Right lobe of liver (tissue), 6 donors: ENCODE measurements at regions not wholly inside any gene's neighbourhood (a gene's known extent, or its start where the extent isn't known, plus 50 kb on each side); places are given as distances from the start of the nearest gene placed in this dataset.

Experiments used
- ATAC-seq, 4 donors: fragments of 200-7000 bp; cut with Tn5 transposase; one replicate each; pipeline ENCODE4 v1.9.1; 2020; ENCODE audit warnings: mild to moderate bottlenecking in 4 of 4, moderate library complexity in 4 of 4
- DNase-seq, 3 donors: peaks; one replicate each; pipeline ENCODE4 v3.0.0-alpha.2; 2020
- H3K27ac ChIP-seq, 3 donors: fragments of 200-600 bp; one replicate each; pipeline ENCODE4 v1.8.0; 2022
- H3K27me3 ChIP-seq, 2 donors: fragments of 200-600 bp; one replicate each; pipeline ENCODE4 v1.8.0; 2022
- H3K36me3 ChIP-seq, 4 donors: fragments of 200-600 bp; sonication (generic) in 1 of 4; one replicate each; pipeline versions ENCODE4 v1.5.1 to v1.8.0; 2017 to 2022; ENCODE audit warnings: control low read depth in 1 of 4
- H3K4me1 ChIP-seq, 4 donors: fragments of 200-600 bp; sonication (generic) in 1 of 4; one replicate each; pipeline versions ENCODE4 v1.5.1 to v1.8.0; 2017 to 2022; ENCODE audit warnings: control low read depth in 1 of 4
- H3K4me3 ChIP-seq, 3 donors: fragments of 200-600 bp; one replicate each; pipeline ENCODE4 v1.8.0; 2022
- H3K9me3 ChIP-seq, 4 donors: fragments of 200-600 bp; sonication (generic) in 1 of 4; one replicate each; pipeline versions ENCODE4 v1.5.1 to v1.8.0; 2017 to 2022; ENCODE audit warnings: control low read depth in 1 of 4
- POLR2A ChIP-seq: fragments of 450-650 bp; IDR thresholded peaks from one replicate; pipeline ENCODE4 v1.6.1; 2017; ENCODE audit warnings: antibody characterized with exemption, mild to moderate bottlenecking
- WGBS: methylation state at CpG from one replicate; pipeline ENCODE4 v1.1.6; 2018; ENCODE audit warnings: low coverage, low lambda C conversion rate; ENCODE audit not compliant: insufficient coverage; ENCODE audit errors: missing lambda C conversion rate; 5-methylcytosine and 5-hydroxymethylcytosine counted together
- intact Hi-C, 2 donors: fragments of 100-400 bp; cut with DNase I; formaldehyde crosslinking; loops; one replicate each; pipeline versions ENCODE4 v1.11.2 to v1.14.1; 2022
- TF ChIP-seq, protein P1 (sequence below), 4 donors: fragments of 200-600 bp in 3 of 4; fragments of 450-650 bp in 1 of 4; IDR thresholded peaks; one replicate each; pipeline versions ENCODE4 v1.5.1 to v1.8.0; 2016 to 2022; ENCODE audit warnings: antibody characterized with exemption in 4 of 4, mild to moderate bottlenecking in 2 of 4
- donor health status: DM: no; HTN: yes; CAD: no.
- donor health status: DM: no; HTN: no; CAD: no.
- donor health status: DM: no; HTN: no; CAD: no.
- donor health status: DM: no; HTN: yes; CAD: no.
- donor health status: DM: no; HTN: yes; CAD: no.

DNA sequence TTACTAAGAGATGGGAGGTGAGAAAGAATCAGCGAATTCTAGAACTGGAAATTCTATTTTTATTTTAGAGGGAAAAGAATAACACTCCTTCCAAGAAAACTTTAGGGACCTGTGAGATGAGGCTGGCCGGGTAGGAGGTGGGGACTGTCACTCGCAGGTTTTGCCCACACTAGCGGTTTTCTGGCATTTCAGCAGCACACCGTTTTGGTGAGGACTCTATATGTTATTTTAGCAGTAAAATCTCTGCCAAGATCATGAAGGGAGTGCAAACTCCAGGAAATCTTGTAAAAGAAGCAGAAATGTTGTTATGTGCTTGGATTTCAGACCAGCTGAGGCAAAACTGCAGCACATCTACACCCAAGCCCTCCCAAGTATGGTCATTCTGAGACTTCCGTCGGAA is 470.6 kb downstream of the PSAT1 start:
- H3K27ac ChIP-seq, result no peak overlapping the region
- DNase-seq (no peak), ATAC-seq (no peak)
- WGBS, result 54% methylated on average over 7 of the region's 7 CpGs
- H3K9me3 ChIP-seq, result no peaks in the 10 kb centered on the region
- intact Hi-C loops, result no loop called here
- no peak overlapping the region for H3K4me3 ChIP-seq
- no peaks in the 10 kb centered on the region for H3K27me3 ChIP-seq
- no peaks in the 10 kb centered on the region for H3K4me1 ChIP-seq
- TF ChIP-seq POLR2A, result no peak
- TF ChIP-seq, protein P1, sequence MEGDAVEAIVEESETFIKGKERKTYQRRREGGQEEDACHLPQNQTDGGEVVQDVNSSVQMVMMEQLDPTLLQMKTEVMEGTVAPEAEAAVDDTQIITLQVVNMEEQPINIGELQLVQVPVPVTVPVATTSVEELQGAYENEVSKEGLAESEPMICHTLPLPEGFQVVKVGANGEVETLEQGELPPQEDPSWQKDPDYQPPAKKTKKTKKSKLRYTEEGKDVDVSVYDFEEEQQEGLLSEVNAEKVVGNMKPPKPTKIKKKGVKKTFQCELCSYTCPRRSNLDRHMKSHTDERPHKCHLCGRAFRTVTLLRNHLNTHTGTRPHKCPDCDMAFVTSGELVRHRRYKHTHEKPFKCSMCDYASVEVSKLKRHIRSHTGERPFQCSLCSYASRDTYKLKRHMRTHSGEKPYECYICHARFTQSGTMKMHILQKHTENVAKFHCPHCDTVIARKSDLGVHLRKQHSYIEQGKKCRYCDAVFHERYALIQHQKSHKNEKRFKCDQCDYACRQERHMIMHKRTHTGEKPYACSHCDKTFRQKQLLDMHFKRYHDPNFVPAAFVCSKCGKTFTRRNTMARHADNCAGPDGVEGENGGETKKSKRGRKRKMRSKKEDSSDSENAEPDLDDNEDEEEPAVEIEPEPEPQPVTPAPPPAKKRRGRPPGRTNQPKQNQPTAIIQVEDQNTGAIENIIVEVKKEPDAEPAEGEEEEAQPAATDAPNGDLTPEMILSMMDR (IDR thresholded peaks at IDR 0.05), result no peak
- no peaks in the 10 kb centered on the region for H3K36me3 ChIP-seq

DNA sequence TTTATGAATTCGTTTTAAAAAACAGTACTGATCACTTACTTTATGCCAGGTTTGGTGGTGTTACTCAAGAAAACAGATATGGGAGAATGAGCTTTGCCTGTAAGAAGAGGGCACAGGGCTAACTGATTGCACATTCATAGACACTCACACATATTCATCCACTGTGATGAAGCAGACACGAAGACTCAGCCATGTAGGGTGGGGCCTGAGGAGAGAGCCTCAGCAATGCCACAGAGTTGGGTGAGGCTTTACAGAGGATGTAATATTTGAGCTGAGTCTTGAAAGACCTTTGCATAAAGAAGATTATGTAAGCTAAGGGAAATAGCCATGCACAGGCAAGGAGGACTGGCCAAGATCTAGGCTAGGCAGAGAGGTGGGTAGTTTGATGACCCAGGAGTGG is 472.8 kb downstream of the PSAT1 start:
- WGBS, result 42% methylated on average over 2 of the region's 2 CpGs
- TF ChIP-seq, protein P1 (IDR thresholded peaks at IDR 0.05), result no peak
- no peak for TF ChIP-seq POLR2A

DNA sequence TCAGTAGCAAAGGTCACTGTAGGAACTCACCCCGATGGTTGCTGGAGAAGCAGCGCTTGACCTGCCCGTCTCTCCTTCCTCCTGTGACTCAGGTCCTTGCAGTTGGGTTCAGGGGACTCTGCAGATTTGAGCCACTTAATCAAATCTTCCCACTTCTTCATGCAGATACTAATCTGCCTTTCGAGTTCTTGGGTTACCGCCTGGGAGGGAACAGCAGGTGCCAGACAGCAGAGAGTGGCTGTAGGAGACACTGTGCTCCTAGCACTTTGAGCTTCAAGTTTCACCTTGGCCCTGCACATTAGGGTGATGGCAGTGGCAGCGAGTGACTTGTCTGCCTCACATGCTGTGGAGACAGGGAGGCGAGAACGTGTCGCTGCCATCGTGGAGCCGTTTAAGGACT is 478.3 kb downstream of the PSAT1 start:
- ATAC-seq, result no peak
- Histone ChIP-seq H3K27me3 (no peaks in the 10 kb centered on the region), H3K4me1 (no peaks in the 10 kb centered on the region), H3K27ac (no peak overlapping the region), H3K9me3 (no peaks in the 10 kb centered on the region), H3K4me3 (no peak overlapping the region), H3K36me3 (no peaks in the 10 kb centered on the region)
- WGBS, result 6% methylated on average over 2 of the region's 11 CpGs
- no peak for DNase-seq
- intact Hi-C loops, result no loop called here
- TF ChIP-seq, protein P1 (IDR thresholded peaks at IDR 0.05), result no peak
- TF ChIP-seq POLR2A, result no peak

More for the DNA sequence above, 472.8 kb downstream of the PSAT1 start:
- Histone ChIP-seq H3K27ac (no peak overlapping the region), H3K9me3 (no peaks in the 10 kb centered on the region), H3K4me1 (no peaks in the 10 kb centered on the region), H3K27me3 (no peaks in the 10 kb centered on the region), H3K36me3 (no peaks in the 10 kb centered on the region), H3K4me3 (no peak overlapping the region)
- DNase-seq (no peak), ATAC-seq (no peak)
- intact Hi-C loops, result no loop called here

DNA sequence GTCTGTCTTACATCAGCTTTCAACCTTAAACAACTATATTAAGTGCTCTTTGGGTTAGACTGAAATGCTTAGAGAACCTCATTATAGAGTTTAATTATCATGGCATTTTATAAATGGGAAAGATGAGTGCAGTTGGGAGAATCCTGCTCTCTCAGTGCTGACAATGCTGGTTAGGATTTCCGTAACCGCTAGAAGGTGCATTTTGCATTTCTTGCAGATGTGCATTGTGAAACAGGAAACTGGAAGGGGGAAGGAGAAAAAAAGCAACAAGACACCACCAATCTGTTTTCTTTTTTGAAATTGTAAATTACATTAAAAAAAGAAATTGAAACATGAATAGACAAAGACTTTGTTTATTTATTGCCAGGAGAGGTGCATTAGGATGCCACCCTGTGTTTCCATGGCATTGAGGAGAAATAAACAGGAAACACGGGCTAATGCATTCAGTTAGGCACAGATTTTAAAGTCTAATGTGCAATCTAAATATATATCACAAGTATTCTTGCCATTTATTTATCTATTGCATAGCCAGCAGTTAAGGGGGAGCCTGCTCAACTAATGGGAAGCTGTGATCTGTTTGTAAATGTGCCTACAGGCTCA is 478.9 kb downstream of the PSAT1 start:
- TF ChIP-seq, protein P1 (IDR thresholded peaks at IDR 0.05), result no peak
- no peak for TF ChIP-seq POLR2A
- Histone ChIP-seq H3K4me3 (no peak overlapping the region), H3K27ac (no peak overlapping the region), H3K27me3 (no peaks in the 10 kb centered on the region), H3K4me1 (no peaks in the 10 kb centered on the region), H3K9me3 (no peaks in the 10 kb centered on the region), H3K36me3 (no peaks in the 10 kb centered on the region)
- WGBS, result 54% methylated on average over 3 of the region's 3 CpGs
- intact Hi-C loops, result no loop called here
- ATAC-seq, result no peak
- no peak for DNase-seq

DNA sequence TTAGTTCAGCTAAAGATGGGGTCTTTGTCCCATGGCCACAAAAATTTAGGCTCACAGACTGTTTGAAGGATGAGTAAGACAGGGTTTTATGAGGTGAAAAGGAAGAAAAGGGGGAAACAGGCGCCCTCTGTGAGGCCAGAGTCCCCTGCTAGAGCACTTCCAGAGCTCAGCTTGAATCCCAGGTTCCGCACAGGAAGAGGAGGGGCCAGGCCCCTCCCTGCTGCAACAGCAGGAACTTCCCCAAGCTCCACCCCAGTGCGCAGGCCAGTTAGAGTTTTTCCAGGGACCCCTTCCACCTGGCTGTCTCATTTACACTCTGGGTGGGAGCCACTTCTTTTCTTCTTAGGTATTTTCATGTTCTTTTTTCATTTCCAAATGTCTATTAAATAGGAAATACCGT is 480.8 kb downstream of the PSAT1 start:
- Histone ChIP-seq H3K27ac (no peak overlapping the region), H3K4me3 (no peak overlapping the region), H3K4me1 (no peaks in the 10 kb centered on the region), H3K9me3 (no peaks in the 10 kb centered on the region), H3K36me3 (no peaks in the 10 kb centered on the region), H3K27me3 (no peaks in the 10 kb centered on the region)
- WGBS, result 62% methylated on average over 4 of the region's 4 CpGs
- TF ChIP-seq, protein P1 (IDR thresholded peaks at IDR 0.05), result no peak
- no peak for TF ChIP-seq POLR2A
- DNase-seq, result no peak
- no peak for ATAC-seq
- intact Hi-C loops, result no loop called here
